SJSA1 (cell line): ENCODE measurements at regions not wholly inside any gene's neighbourhood (a gene's known extent, or its start where the extent isn't known, plus 50 kb on each side); places are given as distances from the start of the nearest gene placed in this dataset.

Experiments
- DNase-seq, 2 experiments: peaks; one replicate each; pipeline ENCODE4 v3.0.0-alpha.2; 2015 to 2020; ENCODE audit warnings: low spot score in 2 of 2, low read depth in 1 of 2
- H3K27ac ChIP-seq: fragments of 250-450 bp; sonication (Bioruptor Pico); 2 replicates; pipeline ENCODE4 v1.5.1; 2020; ENCODE audit warnings: mild to moderate bottlenecking, moderate library complexity
- H3K27me3 ChIP-seq: fragments of 250-450 bp; sonication (Bioruptor Pico); replicated peaks from 2 replicates; pipeline ENCODE4 v1.5.1; 2020; ENCODE audit warnings: mild to moderate bottlenecking, moderate library complexity
- H3K36me3 ChIP-seq: fragments of 250-450 bp; sonication (Bioruptor Pico); 2 replicates; pipeline ENCODE4 v1.5.1; 2020; ENCODE audit warnings: mild to moderate bottlenecking
- H3K4me1 ChIP-seq: fragments of 250-450 bp; sonication (Bioruptor Pico); replicated peaks from 2 replicates; pipeline ENCODE4 v1.6.1; 2021; ENCODE audit warnings: mild to moderate bottlenecking
- H3K4me3 ChIP-seq: fragments of 250-450 bp; sonication (Bioruptor Pico); 2 replicates; pipeline ENCODE4 v1.5.1; 2020; ENCODE audit warnings: mild to moderate bottlenecking
- H3K9me3 ChIP-seq: fragments of 250-450 bp; sonication (Bioruptor Pico); replicated peaks from 2 replicates; pipeline ENCODE4 v1.5.1; 2020; ENCODE audit warnings: mild to moderate bottlenecking

GRCh38 chr2:221771297-221771696 lies 199.2 kb upstream of the EPHA4 start:
- Histone ChIP-seq H3K9me3 (no peaks in the 10 kb centered on the region), H3K4me1 (no peaks in the 10 kb centered on the region), H3K4me3 (no peak overlapping the region), H3K36me3 (no peaks in the 10 kb centered on the region), H3K27ac (no peak overlapping the region), H3K27me3 (no peaks in the 10 kb centered on the region; the same call in 1 of the 2 replicates)
- no peak for DNase-seq

GRCh38 chr2:221767106-221768012 lies 195.3 kb upstream of the EPHA4 start:
- no peaks in the 10 kb centered on the region for H3K4me1 ChIP-seq
- H3K27me3 ChIP-seq, result no peaks in the 10 kb centered on the region; the same call in 1 of the 2 replicates
- DNase-seq, result no peak
- no peak overlapping the region for H3K27ac ChIP-seq
- H3K9me3 ChIP-seq, result no peaks in the 10 kb centered on the region
- H3K4me3 ChIP-seq, result no peak overlapping the region
- no peaks in the 10 kb centered on the region for H3K36me3 ChIP-seq

- Histone ChIP-seq H3K27me3 (no peaks in the 10 kb centered on the region), H3K4me1 (no peaks in the 10 kb centered on the region), H3K4me3 (no peak overlapping the region), H3K36me3 (no peaks in the 10 kb centered on the region), H3K9me3 (no peaks in the 10 kb centered on the region), H3K27ac (no peak overlapping the region)
- DNase-seq, result no peak
Observed at GRCh38 chr2:221762496-221762895, 190.4 kb upstream of the EPHA4 start.

GRCh38 chr2:221761260-221761659 lies 189.2 kb upstream of the EPHA4 start:
- no peaks in the 10 kb centered on the region for H3K9me3 ChIP-seq
- H3K4me1 ChIP-seq, result no peaks in the 10 kb centered on the region
- no peak for DNase-seq
- no peaks in the 10 kb centered on the region for H3K36me3 ChIP-seq
- no peak overlapping the region for H3K4me3 ChIP-seq
- H3K27ac ChIP-seq, result no peak overlapping the region
- no peaks in the 10 kb centered on the region for H3K27me3 ChIP-seq

GRCh38 chr2:221758076-221758475 lies 186.0 kb upstream of the EPHA4 start:
- no peaks in the 10 kb centered on the region for H3K4me1 ChIP-seq
- no peak for DNase-seq

GRCh38 chr2:221753401-221753800 lies 181.3 kb upstream of the EPHA4 start:
- Histone ChIP-seq H3K36me3 (no peaks in the 10 kb centered on the region), H3K27me3 (no peaks in the 10 kb centered on the region), H3K9me3 (peaks cover 7% of the 10 kb centered on the region; the same call in 1 of the 2 replicates), H3K4me3 (no peak overlapping the region), H3K4me1 (no peaks in the 10 kb centered on the region), H3K27ac (no peak overlapping the region)
- DNase-seq, result no peak

More at GRCh38 chr2:221758076-221758475, 186.0 kb upstream of the EPHA4 start:
- H3K9me3 ChIP-seq, result 0 out of 2 replicates have a peak, but pooled peaks cover 4% of the 10 kb centered on the region
- H3K36me3 ChIP-seq, result no peaks in the 10 kb centered on the region
- H3K27me3 ChIP-seq, result no peaks in the 10 kb centered on the region
- H3K4me3 ChIP-seq, result no peak overlapping the region
- no peak overlapping the region for H3K27ac ChIP-seq

GRCh38 chr2:221752781-221753180 lies 180.7 kb upstream of the EPHA4 start:
- H3K4me1 ChIP-seq, result no peaks in the 10 kb centered on the region
- DNase-seq, result no peak

GRCh38 chr2:221750316-221750715 lies 178.2 kb upstream of the EPHA4 start:
- no peaks in the 10 kb centered on the region for H3K36me3 ChIP-seq
- H3K27ac ChIP-seq, result no peak overlapping the region
- H3K27me3 ChIP-seq, result no peaks in the 10 kb centered on the region
- no peak for DNase-seq
- H3K4me3 ChIP-seq, result no peak overlapping the region
- H3K9me3 ChIP-seq, result peaks cover 3% of the 10 kb centered on the region; the same call in 1 of the 2 replicates
- no peaks in the 10 kb centered on the region for H3K4me1 ChIP-seq

More at GRCh38 chr2:221752781-221753180, 180.7 kb upstream of the EPHA4 start:
- no peak overlapping the region for H3K4me3 ChIP-seq
- peaks cover 7% of the 10 kb centered on the region; the same call in 1 of the 2 replicates for H3K9me3 ChIP-seq
- no peaks in the 10 kb centered on the region for H3K27me3 ChIP-seq
- no peak overlapping the region for H3K27ac ChIP-seq
- H3K36me3 ChIP-seq, result no peaks in the 10 kb centered on the region

- H3K36me3 ChIP-seq, result no peaks in the 10 kb centered on the region
- no peaks in the 10 kb centered on the region for H3K27me3 ChIP-seq
- H3K9me3 ChIP-seq, result peaks cover 3% of the 10 kb centered on the region; the same call in 1 of the 2 replicates
- no peak overlapping the region for H3K4me3 ChIP-seq
- DNase-seq, result no peak
- no peak overlapping the region for H3K27ac ChIP-seq
- no peaks in the 10 kb centered on the region for H3K4me1 ChIP-seq
Observed at GRCh38 chr2:221747289-221747972, 175.3 kb upstream of the EPHA4 start.

- H3K9me3 ChIP-seq, result no peaks in the 10 kb centered on the region
- no peaks in the 10 kb centered on the region for H3K4me1 ChIP-seq
- no peaks in the 10 kb centered on the region for H3K36me3 ChIP-seq
- no peak overlapping the region for H3K4me3 ChIP-seq
- no peak for DNase-seq
- H3K27ac ChIP-seq, result no peak overlapping the region
- no peaks in the 10 kb centered on the region for H3K27me3 ChIP-seq
Observed at GRCh38 chr2:221741496-221742211, 169.6 kb upstream of the EPHA4 start.

- H3K9me3 ChIP-seq, result no peaks in the 10 kb centered on the region
- H3K36me3 ChIP-seq, result no peaks in the 10 kb centered on the region
- no peak overlapping the region for H3K27ac ChIP-seq
- no peaks in the 10 kb centered on the region for H3K27me3 ChIP-seq
- H3K4me3 ChIP-seq, result no peak overlapping the region
- DNase-seq, result no peak
- H3K4me1 ChIP-seq, result no peaks in the 10 kb centered on the region
Observed at GRCh38 chr2:221731432-221732145, 159.5 kb upstream of the EPHA4 start.

- Histone ChIP-seq H3K27me3 (no peaks in the 10 kb centered on the region), H3K27ac (no peak overlapping the region), H3K4me3 (no peak overlapping the region), H3K36me3 (no peaks in the 10 kb centered on the region), H3K4me1 (no peaks in the 10 kb centered on the region), H3K9me3 (no peaks in the 10 kb centered on the region)
- no peak for DNase-seq
Observed at GRCh38 chr2:221726894-221727513, 154.9 kb upstream of the EPHA4 start.
